A549 (cell line): ENCODE measurements at regions not wholly inside any gene's neighbourhood (a gene's known extent, or its start where the extent isn't known, plus 50 kb on each side); places are given as distances from the start of the nearest gene placed in this dataset.
"Not testable (repeated sequence)": the region's sequence is repeated elsewhere in the genome, so short reads cannot be mapped to it uniquely, and the experiment has no call there.

Experiments
- ATAC-seq, 2 experiments: fragments of 200-7000 bp in 1 of 2; fragments of >200 bp in 1 of 2; cut with Nextera tagmentation in 1 of 2; cut with Tn5 transposase in 1 of 2; 3 replicates each; pipeline versions ENCODE4 v1.8.0 to v1.9.1; 2018 to 2020; ENCODE audit warnings: mild to moderate bottlenecking in 1 of 2, moderate library complexity in 1 of 2
- CTCF ChIA-PET: fragments of 300-600 bp; sonication (Branson Sonifier 250); formaldehyde crosslinking; extraction: SDS; loops from one replicate; lab custom pipeline; 2021; ENCODE audit warnings: antibody characterized with exemption, inconsistent platforms; lab: Yijun Ruan, JAX
- POLR2A ChIA-PET: fragments of 350-600 bp; formaldehyde crosslinking; extraction: SDS; loops from one replicate; lab custom pipeline; 2021; ENCODE audit warnings: antibody characterized with exemption, inconsistent platforms; lab: Yijun Ruan, JAX
- DNase-seq, 2 experiments: peaks; one replicate each; pipeline versions ENCODE4 v3.0.0 to v3.0.0-alpha.2; 2011 to 2016; ENCODE audit warnings: low read depth in 1 of 2, low spot score in 1 of 2
- FAIRE-seq: peaks from 2 replicates; lab custom pipeline; 2011; peaks lifted over from hg19 to GRCh38; lab: Jason Lieb, UNC
- H3K27ac ChIP-seq, 2 experiments: fragments of >200 bp; sonication (Bioruptor Twin); formaldehyde crosslinking; 3 replicates each; pipeline ENCODE4 v1.5.1; 2016 to 2017
- H3K4me1 ChIP-seq: fragments of >200 bp; sonication (Bioruptor Twin); formaldehyde crosslinking; 3 replicates; pipeline ENCODE4 v1.6.1; 2016
- H3K4me2 ChIP-seq: fragments of >200 bp; sonication (Bioruptor Twin); formaldehyde crosslinking; 3 replicates; pipeline ENCODE4 v1.6.1; 2016
- H3K4me3 ChIP-seq: fragments of >200 bp; sonication (Bioruptor Twin); formaldehyde crosslinking; 3 replicates; pipeline ENCODE4 v1.5.1; 2016
- H3K9me3 ChIP-seq: fragments of >200 bp; sonication (Bioruptor Twin); formaldehyde crosslinking; 3 replicates; pipeline ENCODE4 v1.6.1; 2016
- BHLHE40 ChIP-seq: IDR thresholded peaks from 2 replicates; pipeline ENCODE4 v1.6.1; 2012; ENCODE audit warnings: low read depth, low read length, inconsistent platforms
- CBX8 ChIP-seq: fragments of 200-600 bp; sonication (generic); IDR thresholded peaks from 2 replicates; pipeline ENCODE4 v1.6.1; 2016
- CEBPB ChIP-seq, 2 experiments: fragments of >200 bp in 1 of 2; sonication (Bioruptor Twin) in 1 of 2; formaldehyde crosslinking in 1 of 2; IDR thresholded peaks; 2 replicates each; pipeline ENCODE4 v1.6.1; 2012 to 2016
- CHD2 ChIP-seq: fragments of 150-350 bp; IDR thresholded peaks from 2 replicates; pipeline ENCODE4 v1.6.1; 2014; ENCODE audit warnings: low read length; ENCODE audit not compliant: partially characterized antibody
- ELK1 ChIP-seq: fragments of 150-350 bp; IDR thresholded peaks from 2 replicates; pipeline ENCODE4 v1.6.1; 2014; ENCODE audit warnings: low read depth, mild to moderate bottlenecking, low read length
- EP300 ChIP-seq, 2 experiments: fragments of >200 bp; sonication (Bioruptor Twin); formaldehyde crosslinking; IDR thresholded peaks; 2 replicates in 1 of 2; 3 replicates in 1 of 2; pipeline ENCODE4 v1.6.1; 2016 to 2017
- ESRRA ChIP-seq: fragments of 150-350 bp; IDR thresholded peaks from 2 replicates; pipeline ENCODE4 v1.6.1; 2014; ENCODE audit warnings: mild to moderate bottlenecking, low read length, borderline replicate concordance
- FOSL2 ChIP-seq, 2 experiments: fragments of 450-650 bp in 1 of 2; fragments of >200 bp in 1 of 2; sonication (Bioruptor Twin) in 1 of 2; formaldehyde crosslinking; IDR thresholded peaks; 2 replicates each; pipeline versions ENCODE4 v1.5.0 to v1.6.1; 2016 to 2020; ENCODE audit warnings: mild to moderate bottlenecking in 1 of 2, moderate library complexity in 1 of 2
- FOXS1 ChIP-seq: fragments of 250-450 bp; sonication (Bioruptor Pico); IDR thresholded peaks from 2 replicates; pipeline ENCODE4 v1.5.0; 2020; ENCODE audit warnings: mild to moderate bottlenecking, moderate library complexity
- HDAC2 ChIP-seq: fragments of 200-600 bp; sonication (generic); IDR thresholded peaks from 2 replicates; pipeline ENCODE4 v1.6.1; 2016
- HOXB13 ChIP-seq: fragments of 250-450 bp; sonication (Bioruptor Pico); IDR thresholded peaks from 2 replicates; pipeline ENCODE4 v1.5.0; 2020; ENCODE audit warnings: low read depth, mild to moderate bottlenecking, moderate library complexity
- MAX ChIP-seq: IDR thresholded peaks from 2 replicates; pipeline ENCODE4 v1.6.1; 2012
- MAZ ChIP-seq: fragments of 150-350 bp; IDR thresholded peaks from 2 replicates; pipeline ENCODE4 v1.6.1; 2014; ENCODE audit warnings: antibody characterized with exemption, low read depth, low read length, borderline replicate concordance
- POLR2AphosphoS2 ChIP-seq: conservative IDR thresholded peaks from 2 replicates; pipeline ENCODE4 v1.6.1; 2012; ENCODE audit warnings: low read length, improper control_type of control experiment, inconsistent platforms
- RAD21 ChIP-seq, 2 experiments: fragments of >200 bp in 1 of 2; sonication (Bioruptor Twin) in 1 of 2; formaldehyde crosslinking in 1 of 2; IDR thresholded peaks in 1 of 2; conservative IDR thresholded peaks in 1 of 2; 2 replicates in 1 of 2; 3 replicates in 1 of 2; pipeline ENCODE4 v1.6.1; 2012 to 2018; ENCODE audit warnings: inconsistent platforms in 1 of 2
- RARB ChIP-seq: fragments of 250-450 bp; sonication (Bioruptor Pico); IDR thresholded peaks from 2 replicates; pipeline ENCODE4 v1.8.0; 2021; ENCODE audit warnings: mild to moderate bottlenecking, moderate library complexity
- RNF2 ChIP-seq: fragments of 200-600 bp; sonication (generic); IDR thresholded peaks from 2 replicates; pipeline ENCODE4 v1.6.1; 2016; ENCODE audit warnings: low read depth, mild to moderate bottlenecking, antibody characterized with exemption, moderate library complexity, borderline replicate concordance
- SREBF2 ChIP-seq: fragments of 450-650 bp; IDR thresholded peaks from 2 replicates; pipeline ENCODE4 v1.6.1; 2014; ENCODE audit warnings: mild to moderate bottlenecking, moderate library complexity
- TFCP2L1 ChIP-seq: fragments of 250-450 bp; sonication (Bioruptor Pico); IDR thresholded peaks from 2 replicates; pipeline ENCODE4 v1.5.0; 2021; ENCODE audit warnings: mild to moderate bottlenecking
- TP53 ChIP-seq: fragments of 250-450 bp; sonication (Bioruptor Pico); IDR thresholded peaks from 2 replicates; pipeline ENCODE4 v1.5.0; 2021; ENCODE audit warnings: mild to moderate bottlenecking, moderate library complexity
- ZC3H11A ChIP-seq: fragments of 450-650 bp; IDR thresholded peaks from 2 replicates; pipeline ENCODE4 v1.6.1; 2014; ENCODE audit warnings: antibody characterized with exemption, mild to moderate bottlenecking
- WGBS: methylation state at CpG from one replicate; pipeline ENCODE4 v1.1.6; 2017; ENCODE audit errors: missing lambda C conversion rate; 5-methylcytosine and 5-hydroxymethylcytosine counted together
- TF ChIP-seq, protein P1 (sequence below): IDR thresholded peaks from 2 replicates; pipeline ENCODE4 v1.6.1; 2012
- TF ChIP-seq, protein P2 (sequence below): fragments of 250-450 bp; sonication (Bioruptor Pico); IDR thresholded peaks from 2 replicates; pipeline ENCODE4 v1.5.0; 2020; ENCODE audit warnings: low read depth, mild to moderate bottlenecking, moderate library complexity
- TF ChIP-seq, protein P3 (sequence below): fragments of 450-650 bp; IDR thresholded peaks from 2 replicates; pipeline ENCODE4 v1.6.1; 2014; ENCODE audit warnings: antibody characterized with exemption

- no peak for DNase-seq
- ChIA-PET CTCF (no interaction called here), POLR2A (no interaction called here)
- ATAC-seq, result no peak
- Histone ChIP-seq H3K9me3 (no peaks in the 10 kb centered on the region), H3K4me1 (no peaks in the 10 kb centered on the region), H3K4me2 (no peak overlapping the region)
- TF ChIP-seq EP300 (IDR thresholded peaks at IDR 0.05), result no peak
- no peak for TF ChIP-seq ELK1
- no peak for TF ChIP-seq RARB (CRISPR knock-in tag)
- TF ChIP-seq FOSL2 (IDR thresholded peaks at IDR 0.05), result no peak
- TF ChIP-seq FOSL2 (CRISPR knock-in tag; IDR thresholded peaks at IDR 0.05), result no peak
- TF ChIP-seq MAX, result no peak
- no peak for TF ChIP-seq ESRRA
- TF ChIP-seq BHLHE40, result no peak
- TF ChIP-seq SREBF2, result no peak
- no peak for TF ChIP-seq HOXB13 (CRISPR knock-in tag)
- TF ChIP-seq HDAC2, result no peak
- no peak for TF ChIP-seq TFCP2L1 (CRISPR knock-in tag)
- TF ChIP-seq CEBPB (IDR thresholded peaks at IDR 0.05), result no peak
- TF ChIP-seq, all 56 proteins: peak for 0
- no peak for FAIRE-seq
- H3K4me3 ChIP-seq, result no peak overlapping the region
- H3K27ac ChIP-seq, result no peak overlapping the region
- 12% methylated on average over 3 of the region's 3 CpGs for WGBS
These were observed 104.9 kb upstream of the PAXBP1 start for GRCh38 chr21:32876426-32876825.

- H3K4me3 ChIP-seq, ATAC-seq, FAIRE-seq, H3K4me2 ChIP-seq, H3K27ac ChIP-seq, POLR2A ChIA-PET, H3K4me1 ChIP-seq, H3K9me3 ChIP-seq, DNase-seq: not testable (repeated sequence)
- CTCF ChIA-PET, result interaction anchor here (0.8 kb wide), 1 partner anchor 117 kb away, joined by 3 read pairs; no protein-coding TSS in a partner anchor
- WGBS, result 47% methylated on average over 2 of the region's 2 CpGs
These were observed 106.3 kb upstream of the PAXBP1 start for GRCh38 chr21:32877888-32878287.

DNA sequence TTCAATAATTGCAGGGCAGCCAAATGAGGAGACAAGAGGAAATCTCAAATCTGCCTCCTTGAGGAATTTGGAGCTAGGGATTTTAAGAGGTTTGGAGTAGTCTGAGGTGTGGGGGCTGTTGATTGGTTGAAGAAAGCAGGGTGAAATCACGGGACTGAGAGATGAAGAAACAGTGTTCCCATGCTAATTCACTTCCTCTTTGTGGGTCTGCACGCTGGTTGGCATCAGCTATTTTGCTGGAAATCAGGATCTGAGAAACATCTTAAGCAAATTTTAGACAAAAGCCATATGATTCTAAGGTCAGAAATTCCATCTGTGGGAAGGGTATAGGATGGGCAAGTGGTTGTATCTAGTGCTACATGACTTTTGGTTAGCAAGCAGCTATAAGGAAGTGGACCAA, 107.1 kb upstream of the PAXBP1 start:
- Histone ChIP-seq H3K9me3 (no peaks in the 10 kb centered on the region), H3K4me2 (no peak overlapping the region), H3K4me3 (no peak overlapping the region), H3K27ac (no peak overlapping the region), H3K4me1 (no peaks in the 10 kb centered on the region)
- no peak for ATAC-seq
- ChIA-PET POLR2A (no interaction called here), CTCF (interaction anchor here (0.8 kb wide), 1 partner anchor 116 kb away, joined by 3 read pairs; no protein-coding TSS in a partner anchor)
- WGBS, result 0% methylated on average over 2 of the region's 2 CpGs
- FAIRE-seq, result no peak
- no peak for TF ChIP-seq CBX8
- TF ChIP-seq TP53 (CRISPR knock-in tag), result no peak
- TF ChIP-seq FOXS1 (CRISPR knock-in tag), result no peak
- TF ChIP-seq, protein P1, sequence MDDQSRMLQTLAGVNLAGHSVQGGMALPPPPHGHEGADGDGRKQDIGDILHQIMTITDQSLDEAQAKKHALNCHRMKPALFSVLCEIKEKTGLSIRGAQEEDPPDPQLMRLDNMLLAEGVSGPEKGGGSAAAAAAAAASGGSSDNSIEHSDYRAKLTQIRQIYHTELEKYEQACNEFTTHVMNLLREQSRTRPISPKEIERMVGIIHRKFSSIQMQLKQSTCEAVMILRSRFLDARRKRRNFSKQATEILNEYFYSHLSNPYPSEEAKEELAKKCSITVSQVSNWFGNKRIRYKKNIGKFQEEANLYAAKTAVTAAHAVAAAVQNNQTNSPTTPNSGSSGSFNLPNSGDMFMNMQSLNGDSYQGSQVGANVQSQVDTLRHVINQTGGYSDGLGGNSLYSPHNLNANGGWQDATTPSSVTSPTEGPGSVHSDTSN, result no peak
- TF ChIP-seq, protein P2, sequence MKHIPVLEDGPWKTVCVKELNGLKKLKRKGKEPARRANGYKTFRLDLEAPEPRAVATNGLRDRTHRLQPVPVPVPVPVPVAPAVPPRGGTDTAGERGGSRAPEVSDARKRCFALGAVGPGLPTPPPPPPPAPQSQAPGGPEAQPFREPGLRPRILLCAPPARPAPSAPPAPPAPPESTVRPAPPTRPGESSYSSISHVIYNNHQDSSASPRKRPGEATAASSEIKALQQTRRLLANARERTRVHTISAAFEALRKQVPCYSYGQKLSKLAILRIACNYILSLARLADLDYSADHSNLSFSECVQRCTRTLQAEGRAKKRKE (CRISPR knock-in tag), result no peak
- no peak for TF ChIP-seq ESRRA
- TF ChIP-seq HDAC2, result no peak
- no peak for TF ChIP-seq POLR2AphosphoS2
- no peak for TF ChIP-seq ELK1
- TF ChIP-seq MAZ, result no peak
- TF ChIP-seq CEBPB (IDR thresholded peaks at IDR 0.05), result no peak
- no peak for TF ChIP-seq RAD21 (conservative IDR thresholded peaks at IDR 0.05 in 1 of 2, IDR thresholded peaks at IDR 0.05 in 1 of 2)
- no peak for TF ChIP-seq ZC3H11A
- TF ChIP-seq, protein P3, sequence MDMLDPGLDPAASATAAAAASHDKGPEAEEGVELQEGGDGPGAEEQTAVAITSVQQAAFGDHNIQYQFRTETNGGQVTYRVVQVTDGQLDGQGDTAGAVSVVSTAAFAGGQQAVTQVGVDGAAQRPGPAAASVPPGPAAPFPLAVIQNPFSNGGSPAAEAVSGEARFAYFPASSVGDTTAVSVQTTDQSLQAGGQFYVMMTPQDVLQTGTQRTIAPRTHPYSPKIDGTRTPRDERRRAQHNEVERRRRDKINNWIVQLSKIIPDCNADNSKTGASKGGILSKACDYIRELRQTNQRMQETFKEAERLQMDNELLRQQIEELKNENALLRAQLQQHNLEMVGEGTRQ, result no peak
- no peak for TF ChIP-seq SREBF2
- no peak for TF ChIP-seq RNF2
- no peak for TF ChIP-seq CHD2
- no peak for DNase-seq
